NB4 (cell line): ENCODE measurements at regions not wholly inside any gene's neighbourhood (a gene's known extent, or its start where the extent isn't known, plus 50 kb on each side); places are given as distances from the start of the nearest gene placed in this dataset.
A peak's percentile ranks its signal among the peaks of the same experiment; 100 is the strongest.

Experiments
- DNase-seq: peaks from one replicate; pipeline ENCODE4 v3.0.0; 2010; ENCODE audit warnings: low read depth
- H3K4me3 ChIP-seq: one replicate; pipeline ENCODE4 v1.5.1; 2011; ENCODE audit warnings: mild to moderate bottlenecking, low read depth, low read length, moderate library complexity
- CTCF ChIP-seq: IDR thresholded peaks from one replicate; pipeline ENCODE4 v1.5.1; 2012; ENCODE audit warnings: low read depth, low read length
- MYC ChIP-seq: IDR thresholded peaks from 2 replicates; pipeline ENCODE4 v1.6.1; 2011; ENCODE audit warnings: low read depth, low read length
- POLR2A ChIP-seq: IDR thresholded peaks from 2 replicates; pipeline ENCODE4 v1.6.1; 2011; ENCODE audit warnings: mild to moderate bottlenecking; ENCODE audit not compliant: insufficient read length; ENCODE audit errors: extremely low read depth
- TF ChIP-seq, protein P1 (sequence below): IDR thresholded peaks from 2 replicates; pipeline ENCODE4 v1.6.1; 2011; ENCODE audit warnings: low read depth, low read length

GRCh38 chr10:56142092-56142728 is 218.8 kb downstream of the ZWINT start:
- TF ChIP-seq POLR2A (no peak), MYC (no peak), CTCF (no peak)
- TF ChIP-seq, protein P1, sequence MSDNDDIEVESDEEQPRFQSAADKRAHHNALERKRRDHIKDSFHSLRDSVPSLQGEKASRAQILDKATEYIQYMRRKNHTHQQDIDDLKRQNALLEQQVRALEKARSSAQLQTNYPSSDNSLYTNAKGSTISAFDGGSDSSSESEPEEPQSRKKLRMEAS: no peak
- peak; percentile 1 for DNase-seq
- no peak overlapping the region for H3K4me3 ChIP-seq

DNA sequence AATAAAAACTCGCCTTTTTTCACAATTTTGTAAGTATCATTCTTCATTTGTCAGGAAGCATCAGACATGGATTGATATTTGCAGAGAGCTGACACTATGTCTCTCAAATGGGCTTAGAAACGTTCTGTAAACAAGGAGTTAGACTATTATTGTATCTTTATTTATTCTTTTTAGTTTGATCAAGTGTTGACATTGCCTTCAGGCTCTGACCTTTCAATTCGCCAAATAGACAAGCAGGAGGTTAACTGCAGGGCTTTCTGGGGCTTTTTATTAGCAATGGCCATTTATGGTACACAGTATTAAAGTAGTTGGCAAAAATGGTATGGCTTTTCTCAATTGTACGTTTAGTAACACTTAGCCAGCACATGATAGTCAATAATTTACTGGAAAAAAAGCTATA is 221.7 kb downstream of the ZWINT start:
- DNase-seq: no peak
- TF ChIP-seq POLR2A (no peak), CTCF (no peak), MYC (no peak)
- TF ChIP-seq, protein P1: no peak
- no peak overlapping the region for H3K4me3 ChIP-seq

- DNase-seq: peak; percentile 44
- no peak for TF ChIP-seq POLR2A
- TF ChIP-seq CTCF: no peak
- TF ChIP-seq, protein P1: no peak
- no peak for TF ChIP-seq MYC
- no peak overlapping the region for H3K4me3 ChIP-seq
These were observed 225.2 kb downstream of the ZWINT start for GRCh38 chr10:56135828-56136227.

DNA sequence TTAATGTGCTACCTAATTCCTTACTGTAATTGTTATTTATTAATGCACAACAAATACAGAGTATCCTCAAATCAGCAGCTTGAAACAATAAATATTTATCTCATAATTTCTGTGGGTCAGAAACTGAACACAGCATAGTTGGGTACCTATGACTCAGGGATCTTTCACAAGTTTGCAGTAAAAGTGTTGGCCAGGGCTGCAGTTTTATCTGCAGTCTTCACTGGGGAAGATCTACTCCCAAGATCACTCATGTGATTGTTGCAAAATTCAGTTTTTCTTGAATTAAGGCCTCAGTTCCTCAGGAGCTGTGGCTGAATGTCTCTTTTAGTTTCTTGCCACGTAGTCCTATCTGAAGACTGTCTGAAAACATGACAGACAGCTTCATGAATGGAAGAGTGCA is 237.8 kb downstream of the ZWINT start:
- no peak overlapping the region for H3K4me3 ChIP-seq
- DNase-seq: no peak
- TF ChIP-seq, protein P1: no peak
- no peak for TF ChIP-seq POLR2A
- no peak for TF ChIP-seq CTCF
- no peak for TF ChIP-seq MYC

GRCh38 chr10:56116684-56117083 is 244.4 kb downstream of the ZWINT start:
- TF ChIP-seq, protein P1: no peak
- no peak for TF ChIP-seq MYC
- TF ChIP-seq CTCF: peak; percentile 19
- TF ChIP-seq POLR2A: no peak
- no peak overlapping the region for H3K4me3 ChIP-seq
- DNase-seq: peak; percentile 32

- TF ChIP-seq CTCF (no peak), MYC (no peak), POLR2A (no peak)
- TF ChIP-seq, protein P1: no peak
- no peak overlapping the region for H3K4me3 ChIP-seq
- no peak for DNase-seq
These were observed 251.6 kb downstream of the ZWINT start for GRCh38 chr10:56109454-56109853.
